H1 (cell line): ENCODE measurements at regions not wholly inside any gene's neighbourhood (a gene's known extent, or its start where the extent isn't known, plus 50 kb on each side); places are given as distances from the start of the nearest gene placed in this dataset.

Experiments used
- E2F6 ChIP-seq: IDR thresholded peaks from 2 replicates; pipeline ENCODE4 v1.6.1; 2012; ENCODE audit warnings: inconsistent platforms
- JUN ChIP-seq: IDR thresholded peaks from 2 replicates; pipeline ENCODE4 v1.6.1; 2011; ENCODE audit warnings: low read depth, mild to moderate bottlenecking, improper control_type of control experiment, low read length
- SIN3A ChIP-seq, 2 experiments: IDR thresholded peaks in 1 of 2; conservative IDR thresholded peaks in 1 of 2; 2 replicates each; pipeline ENCODE4 v1.6.1; 2011 to 2012; ENCODE audit warnings: low read length in 2 of 2, improper control_type of control experiment in 1 of 2, low read depth in 1 of 2, mild to moderate bottlenecking in 1 of 2
- SUZ12 ChIP-seq: fragments of 200-600 bp; sonication (generic); IDR thresholded peaks from 2 replicates; pipeline ENCODE4 v1.6.1; 2012; ENCODE audit warnings: mild to moderate bottlenecking, inconsistent platforms, low read length, moderate library complexity, mixed read lengths

DNA sequence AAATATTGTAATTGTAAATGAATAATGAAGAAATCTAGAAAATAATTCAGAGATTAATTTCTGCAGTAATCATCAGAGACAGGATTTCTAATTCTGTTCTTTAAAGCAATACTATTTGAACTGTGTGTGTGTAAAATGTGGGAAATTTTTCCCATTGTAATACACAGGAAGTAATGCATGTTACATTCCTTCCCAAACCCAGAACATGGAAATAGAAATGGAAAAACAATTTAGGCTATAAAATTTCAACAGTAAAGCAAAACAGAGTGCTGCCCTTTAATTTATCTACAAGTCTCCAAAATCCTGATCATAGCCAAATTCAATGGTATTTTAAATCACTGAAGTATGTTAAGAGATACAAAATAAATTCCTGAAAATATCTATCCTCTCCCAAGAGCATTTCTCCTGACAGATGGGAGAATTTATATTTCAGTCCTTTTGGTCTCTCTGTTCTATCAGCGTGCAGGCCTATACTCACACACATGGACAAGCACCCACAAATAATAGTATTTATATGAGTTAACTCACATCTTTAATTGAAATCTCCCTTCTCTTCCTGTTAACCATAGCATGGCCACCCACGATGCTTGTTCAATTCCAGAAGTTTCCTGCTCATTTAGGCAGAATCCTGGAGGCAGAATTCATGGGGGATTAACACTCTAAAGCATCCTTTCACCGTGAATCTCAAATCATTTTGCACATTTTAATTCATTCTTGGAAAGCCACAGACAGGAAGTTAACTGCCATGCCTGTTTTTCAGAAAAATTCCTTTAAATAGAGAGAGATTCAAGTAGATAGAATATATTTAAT lies 1465.4 kb upstream of the FLRT2 start (continued):
- TF ChIP-seq JUN (no peak), SUZ12 (no peak), E2F6 (no peak), SIN3A (conservative IDR thresholded peaks at IDR 0.05 in 1 of 2, IDR thresholded peaks at IDR 0.05 in 1 of 2; ENCODE audit: low read depth in 1 of 2, low read length in 2 of 2) (no peak)
- TF ChIP-seq, all 59 proteins: peak for 0
